GM12878 (cell line): ENCODE measurements at regions not wholly inside any gene's neighbourhood (a gene's known extent, or its start where the extent isn't known, plus 50 kb on each side); places are given as distances from the start of the nearest gene placed in this dataset.
A peak's percentile ranks its signal among the peaks of the same experiment; 100 is the strongest.

ENCODE experiments used
- ATAC-seq: fragments of 200-7000 bp; cut with Tn5 transposase; 3 replicates; pipeline ENCODE4 v1.9.1; 2020; ENCODE audit warnings: mild to moderate bottlenecking, moderate library complexity
- BruUV-seq: library from RNA; stranded (reverse); fragments of 400-500 nt; replicated peaks from 2 replicates; lab custom pipeline; 2021; lab: Mats Ljungman, UMichigan
- CTCF ChIA-PET: fragments of 300-600 bp; sonication (Branson Sonifier 250); formaldehyde crosslinking; extraction: SDS; loops from one replicate; lab custom pipeline; 2021; ENCODE audit warnings: inconsistent platforms; lab: Yijun Ruan, JAX
- POLR2A ChIA-PET: fragments of 350-600 bp; formaldehyde crosslinking; extraction: SDS; loops from one replicate; lab custom pipeline; 2021; ENCODE audit warnings: inconsistent platforms; lab: Charles Lee
- RAD21 ChIA-PET: fragments of 300-600 bp; sonication (Branson Sonifier 250); formaldehyde crosslinking; loops from one replicate; lab custom pipeline; 2023; ENCODE audit warnings: antibody characterized with exemption; ENCODE audit not compliant: unreplicated experiment; lab: Charles Lee
- SMC1A ChIA-PET: fragments of 300-600 bp; sonication (Branson Sonifier 250); formaldehyde crosslinking; loops from one replicate; lab custom pipeline; 2023; ENCODE audit not compliant: unreplicated experiment, uncharacterized antibody; lab: Charles Lee
- DNase-seq: peaks from one replicate; pipeline ENCODE4 v3.0.0-alpha.2; 2011; ENCODE audit warnings: low read depth, low spot score
- FAIRE-seq: peaks from 3 replicates; lab custom pipeline; 2011; peaks lifted over from hg19 to GRCh38; lab: Jason Lieb, UNC
- H2AFZ ChIP-seq: 2 replicates; pipeline ENCODE4 v1.6.0; 2011; ENCODE audit warnings: low read depth, low read length, control low read depth; ENCODE audit not compliant: control insufficient read depth
- H3K27ac ChIP-seq: 2 replicates; pipeline ENCODE4 v1.5.1; 2011; ENCODE audit warnings: control low read depth; ENCODE audit not compliant: control insufficient read depth, insufficient read depth
- H3K27me3 ChIP-seq, 2 experiments: replicated peaks in 1 of 2; 2 replicates each; pipeline versions ENCODE4 v1.6.0 to v1.6.1; 2011; ENCODE audit warnings: low read length in 1 of 2; ENCODE audit not compliant: control insufficient read depth in 2 of 2, insufficient read depth in 2 of 2
- H3K36me3 ChIP-seq, 2 experiments: 2 replicates each; pipeline ENCODE4 v1.5.1; 2011; ENCODE audit warnings: low read length in 1 of 2; ENCODE audit not compliant: control insufficient read depth in 2 of 2, insufficient read depth in 2 of 2
- H3K4me1 ChIP-seq: 2 replicates; pipeline ENCODE4 v1.6.1; 2011; ENCODE audit warnings: mild to moderate bottlenecking, low read length, moderate library complexity, mixed read lengths; ENCODE audit not compliant: control insufficient read depth, insufficient read depth
- H3K4me2 ChIP-seq: 2 replicates; pipeline ENCODE4 v1.6.0; 2011; ENCODE audit warnings: control low read depth; ENCODE audit not compliant: control insufficient read depth, insufficient read depth
- H3K4me3 ChIP-seq: fragments of 200-600 bp; sonication (generic); 2 replicates; pipeline ENCODE4 v1.5.1; 2016
- H3K79me2 ChIP-seq: 2 replicates; pipeline ENCODE4 v1.6.0; 2011; ENCODE audit warnings: low read length; ENCODE audit not compliant: control insufficient read depth, insufficient read depth
- H3K9ac ChIP-seq: 2 replicates; pipeline ENCODE4 v1.8.0; 2011; ENCODE audit warnings: low read length, control low read depth, mixed read lengths; ENCODE audit not compliant: control insufficient read depth, insufficient read depth
- H3K9me3 ChIP-seq: replicated peaks from 3 replicates; pipeline ENCODE4 v1.5.1; 2011; ENCODE audit warnings: mild to moderate bottlenecking, low read length; ENCODE audit not compliant: control insufficient read depth, insufficient read depth
- H4K20me1 ChIP-seq: 2 replicates; pipeline ENCODE4 v1.6.0; 2011; ENCODE audit not compliant: control insufficient read depth, insufficient read depth
- CREM ChIP-seq: IDR thresholded peaks from 2 replicates; pipeline ENCODE4 v1.6.1; 2014; ENCODE audit warnings: antibody characterized with exemption, low read depth
- DPF2 ChIP-seq: fragments of 450-650 bp; IDR thresholded peaks from 2 replicates; pipeline ENCODE4 v1.6.1; 2017; ENCODE audit warnings: mild to moderate bottlenecking
- E2F4 ChIP-seq: IDR thresholded peaks from 2 replicates; pipeline ENCODE4 v1.6.1; 2012; ENCODE audit warnings: low read depth, low read length, improper control_type of control experiment
- EP300 ChIP-seq, 2 experiments: fragments of 150-350 bp in 1 of 2; IDR thresholded peaks; 2 replicates each; pipeline ENCODE4 v1.6.1; 2011 to 2012; ENCODE audit warnings: low read depth in 2 of 2, low read length in 2 of 2, borderline replicate concordance in 1 of 2, improper control_type of control experiment in 1 of 2, inconsistent platforms in 1 of 2; ENCODE audit not compliant: control insufficient read depth in 1 of 2
- GATAD2B ChIP-seq: fragments of 450-650 bp; conservative IDR thresholded peaks from 2 replicates; pipeline ENCODE4 v1.6.1; 2017; ENCODE audit warnings: low read depth, mild to moderate bottlenecking, moderate library complexity
- IKZF2 ChIP-seq, 2 experiments: fragments of 450-650 bp; IDR thresholded peaks; 2 replicates each; pipeline ENCODE4 v1.6.1; 2017; ENCODE audit warnings: mild to moderate bottlenecking in 2 of 2, moderate library complexity in 2 of 2
- NFXL1 ChIP-seq: fragments of 450-650 bp; IDR thresholded peaks from 2 replicates; pipeline ENCODE4 v1.6.1; 2017; ENCODE audit warnings: antibody characterized with exemption, mild to moderate bottlenecking, borderline replicate concordance
- NKRF ChIP-seq: fragments of 450-650 bp; conservative IDR thresholded peaks from 2 replicates; pipeline ENCODE4 v1.6.1; 2017; ENCODE audit warnings: mild to moderate bottlenecking, moderate library complexity
- USF1 ChIP-seq: IDR thresholded peaks from 2 replicates; pipeline ENCODE4 v1.6.1; 2011; ENCODE audit warnings: borderline replicate concordance, low read depth, mild to moderate bottlenecking, moderate library complexity, mixed read lengths, low read length; ENCODE audit not compliant: insufficient read depth; ENCODE audit errors: extremely low read length
- YY1 ChIP-seq: IDR thresholded peaks from 2 replicates; pipeline ENCODE4 v1.6.1; 2011; ENCODE audit warnings: low read depth, mild to moderate bottlenecking, low read length
- ZNF217 ChIP-seq: fragments of 450-650 bp; IDR thresholded peaks from 2 replicates; pipeline ENCODE4 v1.6.1; 2017; ENCODE audit warnings: antibody characterized with exemption, mild to moderate bottlenecking
- WGBS: methylation state at CpG from one replicate; pipeline ENCODE4 v1.1.6; 2016; ENCODE audit warnings: low lambda C conversion rate; ENCODE audit not compliant: insufficient replicate concordance, insufficient coverage; ENCODE audit errors: missing lambda C conversion rate; 5-methylcytosine and 5-hydroxymethylcytosine counted together
- in situ Hi-C: fragments of 300-500 bp; cut with MboI; formaldehyde crosslinking; loops from 9 replicates; pipeline ENCODE4 v1.14.3; 2018; ENCODE audit warnings: mixed read lengths
- intact Hi-C: fragments of 100-400 bp; cut with micrococcal nuclease; formaldehyde crosslinking; loops from one replicate; pipeline ENCODE4 v1.14.2; 2022; ENCODE audit not compliant: unreplicated experiment
- TF ChIP-seq, protein P1 (sequence below): IDR thresholded peaks from 2 replicates; pipeline ENCODE4 v1.6.1; 2012; ENCODE audit warnings: mild to moderate bottlenecking, low read depth, low read length
- TF ChIP-seq, protein P2 (sequence below): fragments of 450-650 bp; IDR thresholded peaks from 2 replicates; pipeline ENCODE4 v1.6.1; 2016; ENCODE audit warnings: mild to moderate bottlenecking

- Histone ChIP-seq H3K9me3 (no peaks in the 10 kb centered on the region), H4K20me1 (no peaks in the 10 kb centered on the region), H3K27ac (no peak overlapping the region), H3K27me3 (peaks cover 0 to 4% of the 10 kb centered on the region in 2 experiments; a peak in 1 of 4 replicates), H3K36me3 (no peaks in the 10 kb centered on the region), H3K9ac (no peak overlapping the region), H3K4me2 (no peak overlapping the region), H3K4me1 (no peaks in the 10 kb centered on the region), H2AFZ (no peak overlapping the region), H3K79me2 (no peaks in the 10 kb centered on the region), H3K4me3 (no peak overlapping the region)
- no TSS peak for BruUV-seq
- ChIA-PET RAD21 (interaction anchor here (0.7 to 2.1 kb wide), 6 partner anchors 10 to 151 kb away, joined by 3 to 8 read pairs (median 4); no protein-coding TSS in a partner anchor), POLR2A (interaction anchor here (1.1 to 2.0 kb wide), 2 partner anchors 9 kb away, joined by 3 to 8 read pairs; no protein-coding TSS in a partner anchor), CTCF (interaction anchor here (1.1 to 2.8 kb wide), 6 partner anchors 9 to 150 kb away, joined by 3 to 8 read pairs (median 5); no protein-coding TSS in a partner anchor), SMC1A (interaction anchor here (0.5 to 2.6 kb wide), 6 partner anchors 9 to 327 kb away, joined by 3 to 11 read pairs (median 4); no protein-coding TSS in a partner anchor)
- WGBS: 68% methylated on average over 7 of the region's 7 CpGs
- peak; percentile 40 for DNase-seq
- in situ Hi-C loops (no loop called here), intact Hi-C loops (no loop called here)
- no peak for FAIRE-seq
- ATAC-seq: peak; percentile 89
- TF ChIP-seq YY1: no peak
- TF ChIP-seq CREM: no peak
- no peak for TF ChIP-seq USF1
- peak; percentile 33; the same call in 1 of the 2 replicates for TF ChIP-seq NKRF
- 0 out of 2 replicates have a peak, but pooled peaks have one; percentile 43 for TF ChIP-seq GATAD2B
- TF ChIP-seq ZNF217: peak; percentile 88; the same call in 1 of the 2 replicates
- TF ChIP-seq, protein P1, sequence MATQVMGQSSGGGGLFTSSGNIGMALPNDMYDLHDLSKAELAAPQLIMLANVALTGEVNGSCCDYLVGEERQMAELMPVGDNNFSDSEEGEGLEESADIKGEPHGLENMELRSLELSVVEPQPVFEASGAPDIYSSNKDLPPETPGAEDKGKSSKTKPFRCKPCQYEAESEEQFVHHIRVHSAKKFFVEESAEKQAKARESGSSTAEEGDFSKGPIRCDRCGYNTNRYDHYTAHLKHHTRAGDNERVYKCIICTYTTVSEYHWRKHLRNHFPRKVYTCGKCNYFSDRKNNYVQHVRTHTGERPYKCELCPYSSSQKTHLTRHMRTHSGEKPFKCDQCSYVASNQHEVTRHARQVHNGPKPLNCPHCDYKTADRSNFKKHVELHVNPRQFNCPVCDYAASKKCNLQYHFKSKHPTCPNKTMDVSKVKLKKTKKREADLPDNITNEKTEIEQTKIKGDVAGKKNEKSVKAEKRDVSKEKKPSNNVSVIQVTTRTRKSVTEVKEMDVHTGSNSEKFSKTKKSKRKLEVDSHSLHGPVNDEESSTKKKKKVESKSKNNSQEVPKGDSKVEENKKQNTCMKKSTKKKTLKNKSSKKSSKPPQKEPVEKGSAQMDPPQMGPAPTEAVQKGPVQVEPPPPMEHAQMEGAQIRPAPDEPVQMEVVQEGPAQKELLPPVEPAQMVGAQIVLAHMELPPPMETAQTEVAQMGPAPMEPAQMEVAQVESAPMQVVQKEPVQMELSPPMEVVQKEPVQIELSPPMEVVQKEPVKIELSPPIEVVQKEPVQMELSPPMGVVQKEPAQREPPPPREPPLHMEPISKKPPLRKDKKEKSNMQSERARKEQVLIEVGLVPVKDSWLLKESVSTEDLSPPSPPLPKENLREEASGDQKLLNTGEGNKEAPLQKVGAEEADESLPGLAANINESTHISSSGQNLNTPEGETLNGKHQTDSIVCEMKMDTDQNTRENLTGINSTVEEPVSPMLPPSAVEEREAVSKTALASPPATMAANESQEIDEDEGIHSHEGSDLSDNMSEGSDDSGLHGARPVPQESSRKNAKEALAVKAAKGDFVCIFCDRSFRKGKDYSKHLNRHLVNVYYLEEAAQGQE: no peak
- peak; percentile 54 to 69; a peak in 2 of 4 replicates for TF ChIP-seq IKZF2 (IDR thresholded peaks at IDR 0.05)
- TF ChIP-seq DPF2: 0 out of 2 replicates have a peak, but pooled peaks have one; percentile 45
- TF ChIP-seq, protein P2, sequence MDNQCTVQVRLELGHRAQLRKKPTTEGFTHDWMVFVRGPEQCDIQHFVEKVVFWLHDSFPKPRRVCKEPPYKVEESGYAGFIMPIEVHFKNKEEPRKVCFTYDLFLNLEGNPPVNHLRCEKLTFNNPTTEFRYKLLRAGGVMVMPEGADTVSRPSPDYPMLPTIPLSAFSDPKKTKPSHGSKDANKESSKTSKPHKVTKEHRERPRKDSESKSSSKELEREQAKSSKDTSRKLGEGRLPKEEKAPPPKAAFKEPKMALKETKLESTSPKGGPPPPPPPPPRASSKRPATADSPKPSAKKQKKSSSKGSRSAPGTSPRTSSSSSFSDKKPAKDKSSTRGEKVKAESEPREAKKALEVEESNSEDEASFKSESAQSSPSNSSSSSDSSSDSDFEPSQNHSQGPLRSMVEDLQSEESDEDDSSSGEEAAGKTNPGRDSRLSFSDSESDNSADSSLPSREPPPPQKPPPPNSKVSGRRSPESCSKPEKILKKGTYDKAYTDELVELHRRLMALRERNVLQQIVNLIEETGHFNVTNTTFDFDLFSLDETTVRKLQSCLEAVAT: no peak
- TF ChIP-seq NFXL1: 0 out of 2 replicates have a peak, but pooled peaks have one; percentile 81
- TF ChIP-seq E2F4: no peak
- TF ChIP-seq EP300 (IDR thresholded peaks at IDR 0.05; ENCODE audit: borderline replicate concordance in 1 of 2, control insufficient read depth in 1 of 2, low read depth in 2 of 2, low read length in 2 of 2): peak in 1 of 2 experiments; percentile 32; a peak in 1 of 4 replicates
Measured at GRCh38 chr1:157240495-157241184, 102.4 kb upstream of the ETV3 start.
